ENCODE measurements at regions not wholly inside any gene's neighbourhood (a gene's known extent, or its start where the extent isn't known, plus 50 kb on each side); places are given as distances from the start of the nearest gene placed in this dataset.
A peak's percentile ranks its signal among the peaks of the same experiment; 100 is the strongest.

GRCh38 chr1:222441066-222441465 lies 106.8 kb downstream of the HHIPL2 start:
- no peaks in the 10 kb centered on the region for H3K9me3 ChIP-seq (ENCODE audit: low read depth, low read length)
- no peaks in the 10 kb centered on the region for H3K27me3 ChIP-seq (ENCODE audit: insufficient read depth, low read length)
- H3K4me1 ChIP-seq (ENCODE audit: insufficient read depth, low read length), result no peaks in the 10 kb centered on the region
- H3K4me3 ChIP-seq (ENCODE audit: low read length), result no peak overlapping the region

- Histone ChIP-seq H3K4me3 (ENCODE audit: low read length) (no peak overlapping the region), H3K27me3 (ENCODE audit: insufficient read depth, low read length) (no peaks in the 10 kb centered on the region), H3K4me1 (ENCODE audit: insufficient read depth, low read length) (peaks cover 4% of the 10 kb centered on the region), H3K9me3 (ENCODE audit: low read depth, low read length) (peaks cover 14% of the 10 kb centered on the region)
Observed at GRCh38 chr1:222424826-222425225, 123.1 kb downstream of the HHIPL2 start.

GRCh38 chr1:222421380-222421779 lies 126.5 kb downstream of the HHIPL2 start:
- Histone ChIP-seq H3K4me3 (ENCODE audit: low read length) (no peak overlapping the region), H3K9me3 (ENCODE audit: low read depth, low read length) (peaks cover 14% of the 10 kb centered on the region), H3K4me1 (ENCODE audit: insufficient read depth, low read length) (peaks cover 11% of the 10 kb centered on the region), H3K27me3 (ENCODE audit: insufficient read depth, low read length) (no peaks in the 10 kb centered on the region)

GRCh38 chr1:222420633-222421032 lies 127.3 kb downstream of the HHIPL2 start:
- Histone ChIP-seq H3K4me1 (ENCODE audit: insufficient read depth, low read length) (peaks cover 11% of the 10 kb centered on the region), H3K9me3 (ENCODE audit: low read depth, low read length) (peaks cover 7% of the 10 kb centered on the region), H3K27me3 (ENCODE audit: insufficient read depth, low read length) (no peaks in the 10 kb centered on the region), H3K4me3 (ENCODE audit: low read length) (no peak overlapping the region)

GRCh38 chr1:222418654-222419053 lies 129.2 kb downstream of the HHIPL2 start:
- no peaks in the 10 kb centered on the region for H3K27me3 ChIP-seq (ENCODE audit: insufficient read depth, low read length)
- no peaks in the 10 kb centered on the region for H3K9me3 ChIP-seq (ENCODE audit: low read depth, low read length)
- H3K4me1 ChIP-seq (ENCODE audit: insufficient read depth, low read length), result peaks cover 11% of the 10 kb centered on the region
- no peak overlapping the region for H3K4me3 ChIP-seq (ENCODE audit: low read length)

- Histone ChIP-seq H3K4me3 (ENCODE audit: low read length) (no peak overlapping the region), H3K4me1 (ENCODE audit: insufficient read depth, low read length) (peaks cover 9% of the 10 kb centered on the region)
Observed at GRCh38 chr1:222417264-222417663, 130.6 kb downstream of the HHIPL2 start.

GRCh38 chr1:222416001-222416791 lies 131.7 kb downstream of the HHIPL2 start:
- H3K27me3 ChIP-seq (ENCODE audit: insufficient read depth, low read length), result no peaks in the 10 kb centered on the region
- peaks cover 7% of the 10 kb centered on the region for H3K4me1 ChIP-seq (ENCODE audit: insufficient read depth, low read length)
- H3K4me3 ChIP-seq (ENCODE audit: low read length), result no peak overlapping the region
- H3K9me3 ChIP-seq (ENCODE audit: low read depth, low read length), result no peaks in the 10 kb centered on the region

More at GRCh38 chr1:222417264-222417663, 130.6 kb downstream of the HHIPL2 start:
- Histone ChIP-seq H3K9me3 (ENCODE audit: low read depth, low read length) (no peaks in the 10 kb centered on the region), H3K27me3 (ENCODE audit: insufficient read depth, low read length) (no peaks in the 10 kb centered on the region)

- no peaks in the 10 kb centered on the region for H3K9me3 ChIP-seq (ENCODE audit: low read depth, low read length)
- peaks cover 7% of the 10 kb centered on the region for H3K4me1 ChIP-seq (ENCODE audit: insufficient read depth, low read length)
- no peaks in the 10 kb centered on the region for H3K27me3 ChIP-seq (ENCODE audit: insufficient read depth, low read length)
- H3K4me3 ChIP-seq (ENCODE audit: low read length), result no peak overlapping the region
Observed at GRCh38 chr1:222415441-222415840, 132.5 kb downstream of the HHIPL2 start.

GRCh38 chr1:222413991-222414549 lies 133.8 kb downstream of the HHIPL2 start:
- no peaks in the 10 kb centered on the region for H3K9me3 ChIP-seq (ENCODE audit: low read depth, low read length)
- H3K4me3 ChIP-seq (ENCODE audit: low read length), result no peak overlapping the region
- no peaks in the 10 kb centered on the region for H3K27me3 ChIP-seq (ENCODE audit: insufficient read depth, low read length)
- H3K4me1 ChIP-seq (ENCODE audit: insufficient read depth, low read length), result no peaks in the 10 kb centered on the region

GRCh38 chr1:222413436-222413835 lies 134.5 kb downstream of the HHIPL2 start:
- no peaks in the 10 kb centered on the region for H3K27me3 ChIP-seq (ENCODE audit: insufficient read depth, low read length)
- H3K4me3 ChIP-seq (ENCODE audit: low read length), result no peak overlapping the region
- H3K4me1 ChIP-seq (ENCODE audit: insufficient read depth, low read length), result no peaks in the 10 kb centered on the region
- no peaks in the 10 kb centered on the region for H3K9me3 ChIP-seq (ENCODE audit: low read depth, low read length)

GRCh38 chr1:222404710-222405109 lies 143.2 kb downstream of the HHIPL2 start:
- Histone ChIP-seq H3K9me3 (ENCODE audit: low read depth, low read length) (no peaks in the 10 kb centered on the region), H3K4me3 (ENCODE audit: low read length) (peak overlapping the region; percentile 19), H3K27me3 (ENCODE audit: insufficient read depth, low read length) (no peaks in the 10 kb centered on the region), H3K4me1 (ENCODE audit: insufficient read depth, low read length) (no peaks in the 10 kb centered on the region)

- H3K4me3 ChIP-seq (ENCODE audit: low read length), result no peak overlapping the region
- no peaks in the 10 kb centered on the region for H3K4me1 ChIP-seq (ENCODE audit: insufficient read depth, low read length)
- H3K27me3 ChIP-seq (ENCODE audit: insufficient read depth, low read length), result no peaks in the 10 kb centered on the region
- no peaks in the 10 kb centered on the region for H3K9me3 ChIP-seq (ENCODE audit: low read depth, low read length)
Observed at GRCh38 chr1:222399197-222399596, 148.7 kb downstream of the HHIPL2 start.

GRCh38 chr1:222394224-222394623 lies 153.7 kb downstream of the HHIPL2 start:
- no peaks in the 10 kb centered on the region for H3K4me1 ChIP-seq (ENCODE audit: insufficient read depth, low read length)
- no peaks in the 10 kb centered on the region for H3K9me3 ChIP-seq (ENCODE audit: low read depth, low read length)
- no peaks in the 10 kb centered on the region for H3K27me3 ChIP-seq (ENCODE audit: insufficient read depth, low read length)
- H3K4me3 ChIP-seq (ENCODE audit: low read length), result no peak overlapping the region

- Histone ChIP-seq H3K27me3 (ENCODE audit: insufficient read depth, low read length) (no peaks in the 10 kb centered on the region), H3K9me3 (ENCODE audit: low read depth, low read length) (no peaks in the 10 kb centered on the region), H3K4me1 (ENCODE audit: insufficient read depth, low read length) (no peaks in the 10 kb centered on the region), H3K4me3 (ENCODE audit: low read length) (no peak overlapping the region)
Observed at GRCh38 chr1:222392556-222392955, 155.3 kb downstream of the HHIPL2 start.

- Histone ChIP-seq H3K4me1 (ENCODE audit: insufficient read depth, low read length) (no peaks in the 10 kb centered on the region), H3K9me3 (ENCODE audit: low read depth, low read length) (no peaks in the 10 kb centered on the region), H3K27me3 (ENCODE audit: insufficient read depth, low read length) (no peaks in the 10 kb centered on the region), H3K4me3 (ENCODE audit: low read length) (no peak overlapping the region)
Observed at GRCh38 chr1:222390181-222390580, 157.7 kb downstream of the HHIPL2 start.

All from mononuclear cell (primary cell).